ENCODE measurements at regions not wholly inside any gene's neighbourhood (a gene's known extent, or its start where the extent isn't known, plus 50 kb on each side); places are given as distances from the start of the nearest gene placed in this dataset.

DNA sequence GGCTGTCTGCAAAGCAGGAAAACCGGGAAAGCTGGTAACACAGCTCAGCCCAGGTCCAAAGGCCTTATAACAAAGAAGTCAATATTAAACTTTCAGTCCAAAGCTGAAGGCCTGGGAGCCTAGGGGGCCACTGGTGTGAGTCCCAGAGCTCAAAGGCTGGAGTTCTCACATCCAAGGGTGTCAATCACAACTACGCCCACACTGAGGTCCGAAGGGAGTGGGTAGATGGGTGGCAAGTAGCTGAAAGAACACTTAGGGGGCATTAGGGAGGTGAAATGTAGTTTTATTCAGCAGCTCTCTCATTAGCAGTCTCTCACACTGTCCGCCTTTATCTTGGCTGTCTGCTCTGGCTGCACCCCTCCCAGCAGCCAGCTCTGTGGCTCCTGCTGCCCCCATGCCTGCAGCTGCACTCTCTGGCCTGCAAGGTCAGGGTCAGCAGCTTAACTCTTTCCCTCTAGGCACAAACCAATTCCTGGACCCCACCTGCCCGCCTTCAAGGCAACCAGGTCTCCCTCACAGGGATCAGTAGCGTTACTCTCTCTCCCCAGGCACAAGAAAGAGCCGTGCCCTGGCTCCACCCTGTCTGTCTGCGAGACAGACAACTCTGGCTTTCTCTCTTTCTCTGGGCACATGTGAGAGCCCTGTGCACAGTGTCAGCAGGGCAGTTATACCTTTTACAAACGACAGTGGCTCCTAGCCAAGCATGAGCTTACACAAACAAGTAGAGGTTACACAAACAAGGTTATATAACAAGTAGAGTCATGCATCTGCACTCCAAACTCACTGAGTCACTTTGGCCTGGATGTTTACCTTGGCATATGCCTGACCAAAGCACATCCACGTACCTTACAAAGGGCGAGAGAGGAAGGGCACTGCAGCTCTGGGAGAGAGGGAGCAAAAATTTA, 249.4 kb upstream of the PCDH20 start:
- no peak for DNase-seq (ENCODE audit: extremely low read depth, low read depth)

GRCh38 chr13:61654481-61654880, 238.8 kb upstream of the PCDH20 start:
- no peak for DNase-seq (ENCODE audit: extremely low read depth, low read depth)
- TF ChIP-seq, protein P1, sequence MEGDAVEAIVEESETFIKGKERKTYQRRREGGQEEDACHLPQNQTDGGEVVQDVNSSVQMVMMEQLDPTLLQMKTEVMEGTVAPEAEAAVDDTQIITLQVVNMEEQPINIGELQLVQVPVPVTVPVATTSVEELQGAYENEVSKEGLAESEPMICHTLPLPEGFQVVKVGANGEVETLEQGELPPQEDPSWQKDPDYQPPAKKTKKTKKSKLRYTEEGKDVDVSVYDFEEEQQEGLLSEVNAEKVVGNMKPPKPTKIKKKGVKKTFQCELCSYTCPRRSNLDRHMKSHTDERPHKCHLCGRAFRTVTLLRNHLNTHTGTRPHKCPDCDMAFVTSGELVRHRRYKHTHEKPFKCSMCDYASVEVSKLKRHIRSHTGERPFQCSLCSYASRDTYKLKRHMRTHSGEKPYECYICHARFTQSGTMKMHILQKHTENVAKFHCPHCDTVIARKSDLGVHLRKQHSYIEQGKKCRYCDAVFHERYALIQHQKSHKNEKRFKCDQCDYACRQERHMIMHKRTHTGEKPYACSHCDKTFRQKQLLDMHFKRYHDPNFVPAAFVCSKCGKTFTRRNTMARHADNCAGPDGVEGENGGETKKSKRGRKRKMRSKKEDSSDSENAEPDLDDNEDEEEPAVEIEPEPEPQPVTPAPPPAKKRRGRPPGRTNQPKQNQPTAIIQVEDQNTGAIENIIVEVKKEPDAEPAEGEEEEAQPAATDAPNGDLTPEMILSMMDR (IDR thresholded peaks at IDR 0.05; ENCODE audit: low read depth, low read length) = no peak

More for the DNA sequence above, 249.4 kb upstream of the PCDH20 start:
- TF ChIP-seq, protein P1 (IDR thresholded peaks at IDR 0.05; ENCODE audit: low read depth, low read length) = no peak

DNA sequence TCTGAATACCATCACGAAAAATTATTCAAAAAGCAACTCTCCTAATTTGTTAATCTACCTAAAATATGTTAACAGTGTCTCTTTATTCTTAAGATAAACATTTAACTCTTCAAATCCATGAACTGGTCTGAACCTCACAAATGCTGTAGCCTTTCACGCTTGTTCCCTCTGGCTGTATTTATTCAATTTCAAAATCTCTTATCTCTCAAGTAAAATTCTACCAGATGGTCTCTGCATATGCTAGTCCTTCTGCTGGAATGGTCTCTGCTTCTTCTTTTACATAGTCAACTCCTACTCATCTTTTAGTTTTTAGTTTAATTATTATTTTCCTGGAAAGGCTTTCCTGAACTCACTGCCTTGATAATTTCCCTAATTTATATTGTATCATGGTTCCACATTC, 232.9 kb upstream of the PCDH20 start:
- DNase-seq (ENCODE audit: extremely low read depth, low read depth) = no peak
- TF ChIP-seq, protein P1 (IDR thresholded peaks at IDR 0.05; ENCODE audit: low read depth, low read length) = no peak

DNA sequence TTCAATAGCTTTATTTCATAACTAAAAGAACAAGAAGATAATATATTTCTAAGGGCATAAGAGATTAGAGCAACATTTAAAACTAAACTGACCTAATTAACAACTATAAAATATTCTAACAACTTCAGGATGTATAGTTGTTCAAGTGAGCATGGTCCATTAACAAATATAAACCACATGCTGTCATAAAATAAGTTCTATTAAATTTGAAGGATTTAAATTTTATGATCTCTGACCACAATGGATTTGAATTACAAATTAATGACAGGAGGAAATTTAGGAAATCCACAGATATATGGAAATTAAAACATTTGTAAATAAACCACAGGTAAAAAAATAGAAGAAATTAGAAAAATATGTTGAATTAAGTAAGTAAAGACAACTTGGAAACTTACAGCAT, 196.5 kb upstream of the PCDH20 start:
- TF ChIP-seq, protein P1 (IDR thresholded peaks at IDR 0.05; ENCODE audit: low read depth, low read length) = no peak
- no peak for DNase-seq (ENCODE audit: extremely low read depth, low read depth)

GRCh38 chr13:61608138-61608537, 192.5 kb upstream of the PCDH20 start:
- TF ChIP-seq, protein P1 (IDR thresholded peaks at IDR 0.05; ENCODE audit: low read depth, low read length) = no peak
- no peak for DNase-seq (ENCODE audit: extremely low read depth, low read depth)

DNA sequence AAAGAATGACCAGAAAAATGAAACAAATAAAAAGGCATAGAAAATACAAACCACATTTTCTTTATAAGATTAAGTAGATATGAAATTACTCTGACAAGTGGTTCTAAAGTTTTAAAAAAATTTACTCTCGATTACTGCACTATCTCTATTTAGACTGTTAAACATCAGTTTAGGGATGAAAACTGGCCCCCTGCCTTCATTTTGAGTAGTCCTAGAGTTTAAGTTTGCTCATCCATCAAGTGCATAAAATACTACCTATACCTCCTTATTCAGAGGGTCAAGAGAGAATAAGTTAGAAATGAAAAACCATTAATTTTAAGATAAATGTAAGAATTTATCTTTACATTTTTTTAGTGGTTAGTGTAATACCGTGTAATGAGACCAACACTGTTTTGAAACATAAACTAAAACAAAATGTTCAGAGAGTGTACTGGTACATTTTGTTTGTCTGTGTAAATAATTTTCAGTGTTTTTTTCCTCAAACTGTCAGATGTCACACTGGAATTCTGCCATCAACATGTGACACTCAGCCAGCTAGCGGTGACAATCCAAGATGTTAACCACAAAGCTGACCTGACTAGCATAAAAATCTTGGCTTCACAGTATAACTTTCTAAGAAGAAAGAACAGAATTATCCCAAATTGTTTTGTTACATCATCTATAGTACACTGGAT, 184.8 kb upstream of the PCDH20 start:
- DNase-seq (ENCODE audit: extremely low read depth, low read depth) = no peak
- TF ChIP-seq, protein P1 (IDR thresholded peaks at IDR 0.05; ENCODE audit: low read depth, low read length) = no peak

GRCh38 chr13:61592489-61592888, 176.8 kb upstream of the PCDH20 start:
- TF ChIP-seq, protein P1 (IDR thresholded peaks at IDR 0.05; ENCODE audit: low read depth, low read length) = no peak
- no peak for DNase-seq (ENCODE audit: extremely low read depth, low read depth)

Data from AG09319 (cell line).